H1 (cell line): ENCODE measurements at regions not wholly inside any gene's neighbourhood (a gene's known extent, or its start where the extent isn't known, plus 50 kb on each side); places are given as distances from the start of the nearest gene placed in this dataset.

ENCODE experiments used
- CTCF ChIA-PET: fragments of 300-600 bp; sonication (Branson Sonifier 250); formaldehyde crosslinking; loops from one replicate; lab custom pipeline; 2021; ENCODE audit not compliant: partially characterized antibody; lab: Charles Lee
- POLR2A ChIA-PET: fragments of 300-600 bp; sonication (Branson Sonifier 250); formaldehyde crosslinking; loops from one replicate; lab custom pipeline; 2021; ENCODE audit warnings: inconsistent platforms; ENCODE audit not compliant: partially characterized antibody; lab: Charles Lee
- DNase-seq, 2 experiments: peaks; one replicate each; pipeline versions ENCODE4 v3.0.0 to v3.0.0-alpha.2; 2010 to 2022; ENCODE audit warnings: low spot score in 2 of 2, low read depth in 1 of 2, mixed read lengths in 1 of 2
- FAIRE-seq: peaks from 2 replicates; lab custom pipeline; 2011; peaks lifted over from hg19 to GRCh38; lab: Jason Lieb, UNC
- H2AFZ ChIP-seq: 2 replicates; pipeline ENCODE4 v1.8.1; 2012; ENCODE audit warnings: low read length, inconsistent platforms
- H2AK5ac ChIP-seq: 2 replicates; pipeline ENCODE4 v1.6.1; 2013; ENCODE audit warnings: low read depth, low read length
- H2BK120ac ChIP-seq: replicated peaks from 2 replicates; pipeline ENCODE3; 2013; ENCODE audit warnings: low read depth, low read length, inconsistent platforms
- H2BK12ac ChIP-seq: 2 replicates; pipeline ENCODE4 v1.6.1; 2013; ENCODE audit warnings: low read depth, low read length
- H2BK15ac ChIP-seq: 2 replicates; pipeline ENCODE4 v1.6.1; 2013; ENCODE audit warnings: low read length
- H2BK20ac ChIP-seq: 2 replicates; pipeline ENCODE4 v1.6.1; 2013; ENCODE audit warnings: low read length
- H2BK5ac ChIP-seq: 2 replicates; pipeline ENCODE4 v1.6.1; 2013; ENCODE audit warnings: low read depth, low read length
- H3K14ac ChIP-seq: 2 replicates; pipeline ENCODE4 v1.6.1; 2013; ENCODE audit warnings: inconsistent platforms; ENCODE audit not compliant: insufficient read length
- H3K18ac ChIP-seq: 2 replicates; pipeline ENCODE4 v1.6.1; 2013; ENCODE audit warnings: low read length; ENCODE audit errors: extremely low read depth
- H3K23ac ChIP-seq: 2 replicates; pipeline ENCODE4 v1.6.1; 2013; ENCODE audit warnings: inconsistent platforms; ENCODE audit not compliant: insufficient read length
- H3K23me2 ChIP-seq: 2 replicates; pipeline ENCODE4 v1.6.1; 2013; ENCODE audit warnings: low read depth, low read length
- H3K27ac ChIP-seq: 2 replicates; pipeline ENCODE4 v1.6.1; 2011; ENCODE audit warnings: low read depth, low read length, inconsistent platforms
- H3K27me3 ChIP-seq, 4 experiments: replicated peaks in 1 of 4; 1 replicate in 1 of 4; 2 replicates in 3 of 4; pipeline versions ENCODE4 v1.6.1 to v1.8.1; 2011 to 2013; ENCODE audit warnings: low read length in 3 of 4, mild to moderate bottlenecking in 3 of 4, inconsistent platforms in 2 of 4, mixed read lengths in 2 of 4, moderate library complexity in 1 of 4; ENCODE audit not compliant: control insufficient read depth in 3 of 4, insufficient read depth in 3 of 4; ENCODE audit errors: extremely low read depth in 1 of 4
- H3K36me3 ChIP-seq, 4 experiments: 2 replicates each; pipeline versions ENCODE4 v1.6.1 to v1.8.1; 2011 to 2013; ENCODE audit warnings: mild to moderate bottlenecking in 4 of 4, low read length in 3 of 4, moderate library complexity in 2 of 4, control low read depth in 1 of 4, inconsistent platforms in 1 of 4; ENCODE audit not compliant: insufficient read depth in 4 of 4, control insufficient read depth in 2 of 4
- H3K4ac ChIP-seq: replicated peaks from 2 replicates; pipeline ENCODE3; 2013; ENCODE audit warnings: low read length, low read depth, mixed read lengths, inconsistent platforms; ENCODE audit not compliant: insufficient read length
- H3K4me1 ChIP-seq, 4 experiments: replicated peaks in 1 of 4; 1 replicate in 1 of 4; 2 replicates in 3 of 4; pipeline versions ENCODE4 v1.6.1 to v1.8.1; 2011 to 2013; ENCODE audit warnings: low read length in 3 of 4, inconsistent platforms in 2 of 4, mixed read lengths in 1 of 4; ENCODE audit not compliant: insufficient read depth in 4 of 4, control insufficient read depth in 3 of 4
- H3K4me2 ChIP-seq, 2 experiments: 2 replicates each; pipeline versions ENCODE4 v1.6.1 to v1.8.1; 2011 to 2013; ENCODE audit warnings: low read depth in 2 of 2, low read length in 2 of 2, control low read depth in 1 of 2, inconsistent platforms in 1 of 2, mild to moderate bottlenecking in 1 of 2; ENCODE audit not compliant: insufficient read depth in 1 of 2
- H3K4me3 ChIP-seq, 4 experiments: fragments of 200-600, 300-600 bp in 1 of 4; sonication (generic), shearing (Covaris generic), sonication (Bioruptor Twin) in 1 of 4; 2 replicates each; pipeline versions ENCODE4 v1.5.1 to v1.8.1; 2011 to 2016; ENCODE audit warnings: low read length in 4 of 4, low read depth in 3 of 4, control low read depth in 2 of 4, inconsistent platforms in 2 of 4, mild to moderate bottlenecking in 2 of 4, mixed read lengths in 1 of 4, moderate library complexity in 1 of 4; ENCODE audit not compliant: insufficient read depth in 2 of 4; ENCODE audit errors: extremely low read depth in 1 of 4
- H3K56ac ChIP-seq: replicated peaks from 2 replicates; pipeline ENCODE3; 2013; ENCODE audit warnings: low read depth, mild to moderate bottlenecking, mixed read lengths, low read length, inconsistent platforms; ENCODE audit not compliant: insufficient read length
- H3K79me1 ChIP-seq: 2 replicates; pipeline ENCODE4 v1.6.1; 2013; ENCODE audit warnings: low read depth, low read length, control low read depth
- H3K79me2 ChIP-seq, 2 experiments: 2 replicates each; pipeline versions ENCODE4 v1.6.1 to v1.8.1; 2012 to 2013; ENCODE audit warnings: low read length in 2 of 2, mild to moderate bottlenecking in 2 of 2, inconsistent platforms in 1 of 2; ENCODE audit not compliant: insufficient read depth in 2 of 2, control insufficient read depth in 1 of 2
- H3K9ac ChIP-seq, 4 experiments: replicated peaks in 1 of 4; 1 replicate in 1 of 4; 2 replicates in 3 of 4; pipeline versions ENCODE4 v1.6.1 to v1.8.1; 2011 to 2013; ENCODE audit warnings: low read depth in 3 of 4, low read length in 3 of 4, control low read depth in 2 of 4, mild to moderate bottlenecking in 2 of 4, moderate library complexity in 2 of 4, inconsistent platforms in 1 of 4; ENCODE audit errors: extremely low read depth in 1 of 4
- H3K9me3 ChIP-seq, 2 experiments: 2 replicates each; pipeline versions ENCODE4 v1.6.1 to v1.8.1; 2012 to 2013; ENCODE audit warnings: mild to moderate bottlenecking in 2 of 2, moderate library complexity in 2 of 2, control low read depth in 1 of 2, inconsistent platforms in 1 of 2, low read depth in 1 of 2, low read length in 1 of 2, mixed read lengths in 1 of 2; ENCODE audit not compliant: insufficient read depth in 2 of 2
- H4K20me1 ChIP-seq, 2 experiments: replicated peaks in 1 of 2; 2 replicates each; pipeline versions ENCODE3 to v1.8.1; 2011 to 2013; ENCODE audit warnings: inconsistent platforms in 2 of 2, low read length in 2 of 2, mild to moderate bottlenecking in 1 of 2; ENCODE audit not compliant: insufficient read depth in 2 of 2, control insufficient read depth in 1 of 2
- H4K5ac ChIP-seq: 2 replicates; pipeline ENCODE4 v1.6.1; 2013; ENCODE audit warnings: low read length, low read depth, mixed read lengths, inconsistent platforms; ENCODE audit not compliant: insufficient read length
- H4K8ac ChIP-seq: 2 replicates; pipeline ENCODE4 v1.8.0; 2013; ENCODE audit warnings: mild to moderate bottlenecking, moderate library complexity, low read length, inconsistent platforms; ENCODE audit not compliant: insufficient read depth; ENCODE audit errors: extremely low read depth
- H4K91ac ChIP-seq: replicated peaks from 2 replicates; pipeline ENCODE3; 2013; ENCODE audit warnings: low read length, mixed read lengths, inconsistent platforms; ENCODE audit not compliant: insufficient read length
- CBX5 ChIP-seq: fragments of 300-800, 300-1000 bp; sonication (generic); IDR thresholded peaks from 2 replicates; pipeline ENCODE4 v1.7.1; 2016; ENCODE audit warnings: antibody characterized with exemption, low read length, low read depth
- CREB1 ChIP-seq: IDR thresholded peaks from 2 replicates; pipeline ENCODE4 v1.6.1; 2012; ENCODE audit warnings: inconsistent platforms
- GABPA ChIP-seq: IDR thresholded peaks from 2 replicates; pipeline ENCODE4 v1.6.1; 2011; ENCODE audit warnings: mild to moderate bottlenecking, low read length, moderate library complexity, borderline replicate concordance; ENCODE audit not compliant: insufficient read depth
- POLR2A ChIP-seq, 2 experiments: IDR thresholded peaks; 1 replicate in 1 of 2; 2 replicates in 1 of 2; pipeline ENCODE4 v1.6.1; 2011; ENCODE audit warnings: low read depth in 2 of 2, low read length in 2 of 2, mild to moderate bottlenecking in 2 of 2; ENCODE audit errors: control extremely low read depth in 1 of 2
- SP4 ChIP-seq: IDR thresholded peaks from 2 replicates; pipeline ENCODE4 v1.6.1; 2012; ENCODE audit warnings: low read length, inconsistent platforms
- TCF12 ChIP-seq: IDR thresholded peaks from 2 replicates; pipeline ENCODE4 v1.6.1; 2011; ENCODE audit warnings: low read depth, mild to moderate bottlenecking, low read length

GRCh38 chr3:191696348-191696747 lies 235.4 kb downstream of the PYDC2 start:
- CTCF ChIA-PET = no interaction called here
- H3K9me3 ChIP-seq = no peaks in the 10 kb centered on the region
- TF ChIP-seq CBX5 (no peak), SP4 (no peak), TCF12 (no peak), POLR2A (IDR thresholded peaks at IDR 0.05; ENCODE audit: control extremely low read depth in 1 of 2, low read depth in 2 of 2, low read length in 2 of 2) (no peak), CREB1 (no peak), GABPA (no peak)

More at GRCh38 chr3:191696348-191696747, 235.4 kb downstream of the PYDC2 start:
- Histone ChIP-seq H4K91ac (no peak overlapping the region), H3K79me1 (no peaks in the 10 kb centered on the region), H3K4me2 (no peak overlapping the region), H2BK5ac (no peak overlapping the region), H3K18ac (no peak overlapping the region), H2AFZ (no peak overlapping the region), H3K79me2 (no peaks in the 10 kb centered on the region), H3K4me3 (no peak overlapping the region), H4K20me1 (no peaks in the 10 kb centered on the region), H3K36me3 (no peaks in the 10 kb centered on the region), H2BK120ac (no peak overlapping the region), H4K5ac (no peak overlapping the region), H3K14ac (no peak overlapping the region), H3K4ac (no peak overlapping the region), H3K23me2 (no peaks in the 10 kb centered on the region), H3K23ac (no peak overlapping the region), H3K56ac (no peak overlapping the region), H2BK15ac (no peak overlapping the region), H2AK5ac (no peak overlapping the region), H2BK12ac (no peak overlapping the region), H3K4me1 (peaks cover 0 to 2% (median 0%) of the 10 kb centered on the region in 4 experiments; a peak in 1 of 7 replicates), H4K8ac (no peak overlapping the region), H3K27ac (no peak overlapping the region), H3K9ac (no peak overlapping the region), H2BK20ac (no peak overlapping the region), H3K27me3 (no peaks in the 10 kb centered on the region)
- FAIRE-seq = no peak
- POLR2A ChIA-PET = no interaction called here
- DNase-seq = no peak
